DMS53 treated with DMSO at 0.1 percent for 48 hours (cell line): ENCODE measurements at regions not wholly inside any gene's neighbourhood (a gene's known extent, or its start where the extent isn't known, plus 50 kb on each side); places are given as distances from the start of the nearest gene placed in this dataset.
A peak's percentile ranks its signal among the peaks of the same experiment; 100 is the strongest.
"Not testable (repeated sequence)": the region's sequence is repeated elsewhere in the genome, so short reads cannot be mapped to it uniquely, and the experiment has no call there.

ENCODE experiments used
- DNase-seq: peaks from one replicate; lab custom pipeline; 2025; ENCODE audit not compliant: unreplicated experiment; lab: John Stamatoyannopoulos, UW

- DNase-seq: no peak
Observed at GRCh38 chr1:58075188-58075578, 471.3 kb downstream of the OMA1 start.

DNA sequence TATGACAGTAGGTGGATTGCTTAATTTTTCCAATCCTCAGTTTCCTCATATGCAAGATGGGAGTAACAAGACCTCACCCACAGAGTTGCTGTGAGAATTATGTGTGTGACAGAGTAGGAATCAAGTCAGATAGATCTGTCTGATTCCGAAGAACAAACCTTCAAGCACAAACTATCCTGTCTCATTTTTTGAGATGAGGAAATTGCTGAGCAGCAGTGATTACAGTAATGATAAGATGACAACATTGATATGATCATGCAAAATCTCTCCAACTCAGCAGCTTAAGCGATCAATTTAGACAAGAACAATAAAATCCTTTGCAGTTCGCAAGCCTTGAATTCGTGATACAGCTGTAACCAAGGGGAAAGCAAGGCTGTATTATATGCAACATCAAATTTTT lies 474.1 kb downstream of the OMA1 start:
- no peak for DNase-seq

DNA sequence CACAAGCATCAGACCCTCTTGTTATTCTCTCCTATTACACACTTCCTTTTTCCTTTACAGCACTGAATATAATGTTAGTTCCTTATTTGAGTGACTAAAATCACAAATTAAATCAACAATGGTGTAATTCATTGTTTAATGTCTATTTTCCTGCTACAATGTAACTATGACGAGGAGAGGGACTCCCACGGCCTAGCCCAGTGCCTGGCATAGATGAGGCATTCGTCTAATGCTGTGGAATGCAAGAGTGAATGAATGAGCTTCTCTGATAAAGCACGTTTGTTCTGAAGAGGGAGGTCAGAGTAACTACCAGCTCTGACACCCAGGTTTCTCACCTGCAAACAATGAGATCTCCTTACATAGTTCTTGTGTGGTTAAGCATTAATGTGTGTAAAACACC lies 479.4 kb downstream of the OMA1 start:
- DNase-seq: no peak

DNA sequence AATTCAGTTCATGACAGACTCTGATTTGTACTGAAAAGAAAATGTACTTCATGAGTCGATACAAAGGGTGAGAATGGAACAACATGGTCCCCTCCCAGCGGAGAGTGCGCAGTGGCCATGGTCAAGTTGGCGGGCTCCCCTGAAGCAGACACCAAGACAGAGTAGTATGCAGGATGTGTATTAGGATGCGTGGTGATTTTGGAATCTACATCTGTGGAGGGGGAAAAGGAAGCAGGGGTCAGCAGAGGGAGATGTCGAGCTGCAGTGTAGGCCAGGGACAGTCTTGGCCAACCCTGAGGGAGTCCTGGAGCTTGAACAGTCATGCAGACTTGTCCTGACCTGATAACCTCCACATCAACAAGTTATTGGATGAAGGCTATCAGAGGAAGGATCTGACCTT lies 481.0 kb downstream of the OMA1 start:
- no peak for DNase-seq

DNA sequence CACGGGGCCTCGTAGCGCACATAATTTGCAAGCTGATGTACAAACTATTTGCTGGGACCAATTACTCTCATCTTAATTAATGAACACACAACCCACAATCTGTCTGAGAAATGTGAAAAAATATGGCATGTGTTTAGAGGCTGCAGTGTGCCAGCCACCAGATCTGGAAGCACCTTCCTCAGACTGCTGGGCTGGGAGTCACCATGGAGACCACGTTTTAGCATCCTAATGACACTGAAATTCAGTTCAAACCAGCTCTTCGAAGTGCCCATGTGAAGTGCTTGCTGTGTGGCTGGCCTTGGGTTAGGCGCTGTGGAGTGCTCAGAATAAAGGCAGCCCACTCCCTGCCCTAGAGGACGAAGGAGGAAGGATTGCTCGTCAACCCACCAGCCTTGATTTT lies 482.4 kb downstream of the OMA1 start:
- no peak for DNase-seq

- DNase-seq: no peak
Observed at GRCh38 chr1:58063095-58063494, 483.4 kb downstream of the OMA1 start.

GRCh38 chr1:58062635-58063034 lies 483.9 kb downstream of the OMA1 start:
- DNase-seq: no peak

GRCh38 chr1:58060559-58061170 lies 485.9 kb downstream of the OMA1 start:
- no peak for DNase-seq

DNA sequence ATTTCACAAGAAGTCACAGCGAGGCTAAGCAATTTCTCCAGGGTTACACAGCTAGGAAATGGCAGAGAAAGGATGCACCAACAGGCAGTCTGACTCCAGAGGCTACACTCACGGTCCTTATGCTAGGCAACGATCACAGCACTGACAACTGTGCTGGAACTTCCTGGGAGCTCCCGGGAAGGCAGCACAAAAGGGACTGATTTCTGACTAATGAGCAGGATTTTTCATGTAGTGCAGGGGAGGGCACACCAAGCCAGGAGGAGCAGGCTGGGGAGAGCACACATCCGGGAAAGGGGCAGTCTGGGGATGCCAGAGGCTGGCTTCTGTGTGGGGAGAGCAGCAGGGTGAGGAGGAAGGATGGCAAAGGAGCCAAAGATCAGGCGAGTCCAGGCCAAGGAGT lies 486.7 kb downstream of the OMA1 start:
- no peak for DNase-seq

- no peak for DNase-seq
Observed at GRCh38 chr1:58058323-58058722, 488.2 kb downstream of the OMA1 start.

DNA sequence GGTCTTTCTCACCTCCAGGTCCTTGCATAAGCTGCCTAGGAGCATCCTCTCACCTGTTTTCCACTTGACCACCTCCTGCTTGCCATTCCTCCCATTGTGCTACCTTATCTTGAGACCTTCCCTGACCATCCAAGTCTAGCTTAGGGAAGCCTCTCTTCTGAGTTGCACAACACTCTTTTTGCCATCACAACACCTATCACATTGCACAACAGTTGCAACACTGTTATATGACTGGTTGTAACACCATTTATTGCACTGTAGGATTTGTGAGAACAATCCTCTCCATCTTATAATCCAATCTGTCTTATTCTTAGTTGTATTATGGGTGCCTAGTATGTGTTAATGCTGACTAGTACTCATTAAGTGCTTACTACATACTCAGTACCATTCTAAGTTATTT lies 488.7 kb downstream of the OMA1 start:
- DNase-seq: no peak

- not testable (repeated sequence) for DNase-seq
Observed at GRCh38 chr1:58051187-58051586, 495.3 kb downstream of the OMA1 start.

- peak; percentile 31 for DNase-seq
Observed at GRCh38 chr1:58047265-58047858, 499.2 kb downstream of the OMA1 start.

- no peak for DNase-seq
Observed at GRCh38 chr1:58045094-58045705, 501.3 kb downstream of the OMA1 start.

DNA sequence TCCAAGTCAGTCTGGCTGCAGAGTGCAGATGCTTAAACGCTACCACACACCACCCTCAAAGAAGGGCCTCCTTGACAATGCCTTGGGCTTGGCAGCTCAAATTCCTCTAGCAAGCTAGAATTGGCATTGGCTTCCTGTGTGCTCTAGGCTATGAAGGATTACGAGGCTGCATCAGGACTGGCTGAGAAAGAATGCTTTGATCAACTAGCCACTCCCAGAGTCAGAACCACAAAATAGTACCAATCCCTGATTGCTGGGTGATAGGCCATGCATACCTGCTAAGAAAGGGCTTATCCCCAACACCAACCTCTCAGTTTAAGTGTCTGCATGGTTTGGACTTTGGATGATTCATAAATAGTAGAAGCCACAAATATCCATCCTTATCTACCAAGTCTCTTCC lies 504.9 kb downstream of the OMA1 start:
- no peak for DNase-seq

DNA sequence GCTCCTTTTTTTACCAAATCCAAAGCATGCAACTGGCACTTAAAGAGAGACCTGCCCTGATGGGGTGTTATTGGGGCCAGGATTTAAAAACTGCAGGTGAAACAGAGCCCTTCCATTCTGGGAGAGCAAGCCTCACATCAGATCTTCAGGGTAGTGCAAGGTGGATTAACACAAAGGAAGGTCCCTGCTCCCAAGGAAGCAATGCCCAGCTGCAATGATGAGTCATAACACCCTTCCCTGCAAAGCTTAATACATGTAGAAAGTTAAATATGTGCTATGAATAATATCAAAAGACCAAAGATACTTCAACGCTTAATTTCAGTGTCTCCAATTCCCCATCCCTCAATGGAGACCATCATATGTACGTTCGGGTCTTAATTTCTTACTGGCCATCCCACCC lies 508.0 kb downstream of the OMA1 start:
- no peak for DNase-seq

DNA sequence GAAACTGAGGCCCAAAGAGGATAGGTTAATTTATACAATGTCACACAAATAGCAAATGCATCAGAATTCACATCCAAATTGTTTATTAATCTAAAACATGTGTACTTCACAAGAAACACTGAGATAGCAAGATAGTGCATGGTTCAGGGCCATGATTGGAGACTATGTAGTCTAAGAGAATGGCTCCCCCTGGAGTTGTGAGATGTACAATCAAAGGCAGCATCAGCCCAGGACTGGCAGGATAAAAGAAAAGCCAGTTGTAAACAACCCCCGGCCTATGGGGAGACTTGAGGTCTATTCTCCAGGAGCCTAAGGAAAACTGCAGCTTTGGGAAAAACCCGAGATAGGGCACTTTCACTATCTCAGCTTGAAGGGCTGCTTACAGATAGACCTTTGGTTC lies 511.0 kb downstream of the OMA1 start:
- peak; percentile 21 for DNase-seq

DNA sequence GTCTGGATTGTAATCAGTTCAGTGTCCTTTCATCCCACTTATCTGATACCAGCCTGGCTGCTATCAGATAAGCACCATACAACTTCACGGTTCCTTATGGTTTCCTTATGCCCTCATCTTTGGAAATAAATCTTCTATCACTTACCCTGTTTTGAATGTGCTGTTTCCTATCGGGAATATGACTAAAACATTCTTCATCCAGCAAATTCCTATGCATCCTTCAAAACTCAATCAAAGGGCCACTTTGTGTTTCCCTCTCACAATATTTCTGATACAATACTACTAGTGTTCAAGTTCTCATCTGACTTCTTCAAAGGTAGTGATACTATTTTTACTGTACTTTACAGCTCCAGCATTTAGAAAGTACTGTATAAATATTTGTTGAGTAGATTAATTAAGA lies 513.2 kb downstream of the OMA1 start:
- no peak for DNase-seq

- DNase-seq: no peak
Observed at GRCh38 chr1:58032611-58033073, 513.9 kb downstream of the OMA1 start.

GRCh38 chr1:58031416-58031815 lies 515.1 kb downstream of the OMA1 start:
- no peak for DNase-seq

DNA sequence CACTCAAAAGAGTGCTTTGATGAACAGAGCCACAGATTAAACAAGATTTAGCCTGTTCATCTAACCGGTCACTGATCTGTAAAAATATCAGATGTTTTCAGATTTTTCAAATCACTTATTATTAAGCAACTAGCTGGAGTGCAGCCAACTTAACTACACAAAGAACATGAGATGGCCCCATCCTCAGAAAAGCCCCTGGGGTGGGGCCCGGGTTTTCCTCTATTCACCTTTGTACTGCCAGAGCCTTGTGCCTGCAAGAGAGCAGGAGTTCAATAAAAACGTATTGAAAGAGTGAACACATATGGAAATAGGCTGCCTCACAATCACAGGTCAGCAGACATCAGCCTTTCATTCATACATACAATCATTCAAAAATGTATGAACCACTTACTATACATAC lies 516.1 kb downstream of the OMA1 start:
- no peak for DNase-seq

DNA sequence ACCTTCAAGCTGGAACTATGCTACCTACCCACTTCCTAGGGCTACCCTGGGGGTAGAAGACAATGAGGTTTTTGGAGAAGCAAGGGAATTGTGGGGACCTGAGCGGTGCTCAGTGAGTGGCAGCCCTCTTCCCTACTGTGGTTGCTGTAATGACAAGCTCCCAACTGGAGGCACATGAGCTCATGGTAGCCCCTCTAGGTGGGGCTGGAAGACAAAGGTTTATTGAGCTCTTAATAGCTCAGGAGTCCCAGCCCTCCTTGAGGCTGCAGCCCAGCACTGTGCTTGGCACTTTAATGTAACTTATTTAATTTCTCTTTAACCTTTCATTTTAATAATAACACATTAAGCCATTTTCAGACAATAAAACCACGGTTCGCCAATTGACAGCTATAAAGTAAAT lies 528.9 kb downstream of the OMA1 start:
- DNase-seq: no peak

- no peak for DNase-seq
Observed at GRCh38 chr1:58013237-58013636, 533.3 kb downstream of the OMA1 start.
